Trophoblast cell (in vitro differentiated cells and primary cell): ENCODE measurements at regions not wholly inside any gene's neighbourhood (a gene's known extent, or its start where the extent isn't known, plus 50 kb on each side); places are given as distances from the start of the nearest gene placed in this dataset.
"Not testable (repeated sequence)": the region's sequence is repeated elsewhere in the genome, so short reads cannot be mapped to it uniquely, and the experiment has no call there.

ENCODE experiments used
- DNase-seq, 2 donors: peaks; one replicate each; pipeline ENCODE4 v3.0.0-alpha.2; 2016
- H2AFZ ChIP-seq: 2 replicates; pipeline ENCODE4 v1.6.1; 2013; ENCODE audit warnings: low read length, moderate library complexity, mild to moderate bottlenecking; ENCODE audit not compliant: insufficient read depth, poor library complexity
- H2AK5ac ChIP-seq: 2 replicates; pipeline ENCODE4 v1.6.1; 2013; ENCODE audit warnings: mild to moderate bottlenecking, low read length
- H2BK120ac ChIP-seq: 2 replicates; pipeline ENCODE4 v1.6.1; 2013; ENCODE audit warnings: low read length, mild to moderate bottlenecking, moderate library complexity; ENCODE audit not compliant: insufficient read depth, poor library complexity
- H2BK12ac ChIP-seq: 2 replicates; pipeline ENCODE4 v1.6.1; 2013; ENCODE audit warnings: mild to moderate bottlenecking, low read length, moderate library complexity
- H2BK5ac ChIP-seq: 2 replicates; pipeline ENCODE4 v1.6.1; 2013; ENCODE audit warnings: low read length, low read depth, moderate library complexity, mild to moderate bottlenecking; ENCODE audit not compliant: poor library complexity
- H3K14ac ChIP-seq: 2 replicates; pipeline ENCODE4 v1.6.1; 2013; ENCODE audit warnings: mild to moderate bottlenecking, low read length
- H3K18ac ChIP-seq: 2 replicates; pipeline ENCODE4 v1.6.1; 2013; ENCODE audit warnings: mild to moderate bottlenecking, low read length
- H3K23ac ChIP-seq: 2 replicates; pipeline ENCODE4 v1.6.1; 2013; ENCODE audit warnings: low read length
- H3K27ac ChIP-seq: 2 replicates; pipeline ENCODE4 v1.5.1; 2013; ENCODE audit warnings: low read depth, mild to moderate bottlenecking, inconsistent platforms, low read length, moderate library complexity
- H3K27me3 ChIP-seq: 2 replicates; pipeline ENCODE4 v1.6.1; 2013; ENCODE audit warnings: inconsistent platforms, mild to moderate bottlenecking, low read length, moderate library complexity; ENCODE audit not compliant: insufficient read depth
- H3K36me3 ChIP-seq, 2 experiments: 1 replicate in 1 of 2; 2 replicates in 1 of 2; pipeline ENCODE4 v1.6.1; 2013; ENCODE audit warnings: low read length in 2 of 2, mild to moderate bottlenecking in 2 of 2, moderate library complexity in 1 of 2; ENCODE audit not compliant: insufficient read depth in 2 of 2, control insufficient read depth in 1 of 2
- H3K4ac ChIP-seq: 2 replicates; pipeline ENCODE4 v1.6.1; 2013; ENCODE audit warnings: low read depth, mild to moderate bottlenecking, low read length, moderate library complexity
- H3K4me1 ChIP-seq, 2 experiments: 1 replicate in 1 of 2; 2 replicates in 1 of 2; pipeline ENCODE4 v1.6.1; 2013; ENCODE audit warnings: low read length in 2 of 2, mild to moderate bottlenecking in 2 of 2, moderate library complexity in 1 of 2; ENCODE audit not compliant: insufficient read depth in 2 of 2, control insufficient read depth in 1 of 2
- H3K4me2 ChIP-seq: 2 replicates; pipeline ENCODE4 v1.6.1; 2013; ENCODE audit warnings: inconsistent platforms, mild to moderate bottlenecking, low read length, moderate library complexity
- H3K4me3 ChIP-seq: 2 replicates; pipeline ENCODE4 v1.5.1; 2013; ENCODE audit warnings: mild to moderate bottlenecking, low read depth, low read length, inconsistent platforms
- H3K79me1 ChIP-seq: one replicate; pipeline ENCODE4 v1.6.1; 2013; ENCODE audit warnings: low read length
- H3K79me2 ChIP-seq: 2 replicates; pipeline ENCODE4 v1.6.1; 2013; ENCODE audit warnings: low read length, mild to moderate bottlenecking; ENCODE audit not compliant: control insufficient read depth, insufficient read depth, poor library complexity
- H3K9ac ChIP-seq: 2 replicates; pipeline ENCODE4 v1.6.1; 2013; ENCODE audit warnings: mild to moderate bottlenecking, low read length
- H3K9me3 ChIP-seq: 2 replicates; pipeline ENCODE4 v1.6.1; 2013; ENCODE audit warnings: low read depth, mild to moderate bottlenecking, control low read depth, inconsistent platforms, low read length; ENCODE audit not compliant: insufficient read depth
- H4K12ac ChIP-seq: 2 replicates; pipeline ENCODE4 v1.6.1; 2013; ENCODE audit warnings: low read depth, mild to moderate bottlenecking, low read length, moderate library complexity
- H4K8ac ChIP-seq: 2 replicates; pipeline ENCODE4 v1.6.1; 2013; ENCODE audit warnings: low read depth, mild to moderate bottlenecking, low read length, moderate library complexity
- H4K91ac ChIP-seq: one replicate; pipeline ENCODE4 v1.6.1; 2013; ENCODE audit warnings: low read depth, mild to moderate bottlenecking, low read length, moderate library complexity
- WGBS: extraction: QIAGEN DNeasy Blood & Tissue Kit; methylation state at CpG from one replicate; pipeline ENCODE4 v1.1.7; 2013; ENCODE audit warnings: missing lambda C conversion rate; ENCODE audit not compliant: insufficient read length, insufficient coverage; ENCODE audit errors: extremely low coverage; 5-methylcytosine and 5-hydroxymethylcytosine counted together

- Histone ChIP-seq H3K4me2 (no peak overlapping the region), H3K36me3 (no peaks in the 10 kb centered on the region), H2BK12ac (no peak overlapping the region), H4K12ac (no peak overlapping the region), H3K79me2 (no peaks in the 10 kb centered on the region), H3K4ac (no peak overlapping the region), H3K9ac (no peak overlapping the region), H2AFZ (no peak overlapping the region), H4K91ac (no peak overlapping the region), H3K79me1 (no peaks in the 10 kb centered on the region), H3K23ac (no peak overlapping the region), H2AK5ac (no peak overlapping the region), H3K4me3 (no peak overlapping the region), H4K8ac (no peak overlapping the region), H3K18ac (no peak overlapping the region), H3K27ac (no peak overlapping the region), H3K27me3 (no peaks in the 10 kb centered on the region), H3K4me1 (no peaks in the 10 kb centered on the region), H3K14ac (no peak overlapping the region), H3K9me3 (no peaks in the 10 kb centered on the region), H2BK5ac (no peak overlapping the region), H2BK120ac (no peak overlapping the region)
- peak in 1 of 2 donors; percentile 37 for DNase-seq
- WGBS = no CpG with 5 or more reads among the region's 7 CpGs
Observed at GRCh38 chr6:27532820-27533538, 60.1 kb upstream of the ZNF184 start.

DNA sequence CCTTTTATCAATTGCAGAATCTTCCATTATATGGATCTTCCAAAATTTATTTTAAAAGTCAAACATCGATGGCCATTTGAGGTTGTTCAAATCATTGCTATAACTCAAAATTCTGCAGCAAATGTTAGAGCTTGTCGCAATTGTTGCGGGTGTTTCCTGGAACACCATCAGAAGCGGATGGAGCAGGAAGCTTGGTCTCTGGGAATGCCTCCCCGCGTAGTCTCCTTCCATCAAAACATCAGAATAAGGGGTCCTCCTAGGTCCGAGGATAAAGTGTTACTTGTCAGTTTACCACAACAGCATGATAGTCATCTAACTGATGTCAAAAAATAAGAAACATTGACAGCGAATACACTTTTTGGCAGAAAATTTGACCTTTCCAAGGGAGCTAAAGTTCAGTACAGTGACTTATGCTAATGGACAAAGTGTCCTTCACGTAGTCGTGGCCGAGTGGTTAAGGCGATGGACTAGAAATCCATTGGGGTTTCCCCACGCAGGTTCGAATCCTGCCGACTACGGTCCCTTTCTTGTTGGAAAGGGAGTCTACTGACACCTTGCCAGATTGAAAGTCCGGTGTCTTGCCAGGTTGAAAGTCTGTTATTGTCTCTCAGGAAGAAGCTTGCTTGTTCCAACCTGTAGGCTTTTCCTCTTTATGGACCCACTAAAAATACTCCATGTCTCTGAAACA is 59.0 kb upstream of the ZNF184 start:
- Histone ChIP-seq H3K4me3 (no peak overlapping the region), H2BK5ac (no peak overlapping the region), H3K36me3 (no peaks in the 10 kb centered on the region), H3K9ac (no peak overlapping the region), H3K79me2 (no peaks in the 10 kb centered on the region), H3K23ac (no peak overlapping the region), H2AFZ (no peak overlapping the region), H3K14ac (no peak overlapping the region), H3K27ac (no peak overlapping the region), H2BK120ac (no peak overlapping the region), H4K12ac (no peak overlapping the region), H3K18ac (no peak overlapping the region), H3K4me2 (no peak overlapping the region), H2AK5ac (no peak overlapping the region), H3K79me1 (no peaks in the 10 kb centered on the region), H4K91ac (no peak overlapping the region), H4K8ac (no peak overlapping the region), H2BK12ac (no peak overlapping the region), H3K4ac (no peak overlapping the region), H3K27me3 (no peaks in the 10 kb centered on the region), H3K9me3 (no peaks in the 10 kb centered on the region), H3K4me1 (no peaks in the 10 kb centered on the region)
- DNase-seq = no peak
- WGBS = no CpG with 5 or more reads among the region's 17 CpGs

GRCh38 chr6:27529796-27530195 is 56.9 kb upstream of the ZNF184 start:
- not testable (repeated sequence) for H4K12ac ChIP-seq, H3K14ac ChIP-seq, H3K79me2 ChIP-seq, H2BK120ac ChIP-seq, H3K79me1 ChIP-seq, H3K18ac ChIP-seq, H3K23ac ChIP-seq, H2AFZ ChIP-seq, H4K91ac ChIP-seq, H2AK5ac ChIP-seq, H3K4ac ChIP-seq, H3K9me3 ChIP-seq, H3K27ac ChIP-seq, H3K4me1 ChIP-seq, H3K4me2 ChIP-seq, H3K27me3 ChIP-seq, H3K9ac ChIP-seq, H2BK5ac ChIP-seq, H2BK12ac ChIP-seq, H3K36me3 ChIP-seq, H4K8ac ChIP-seq, H3K4me3 ChIP-seq, DNase-seq
- no CpG with 5 or more reads among the region's 24 CpGs for WGBS

GRCh38 chr6:27528714-27529113 is 55.8 kb upstream of the ZNF184 start:
- Histone ChIP-seq H3K9ac (no peak overlapping the region), H2AK5ac (no peak overlapping the region), H3K23ac (no peak overlapping the region), H2BK120ac (no peak overlapping the region), H2AFZ (no peak overlapping the region), H2BK12ac (no peak overlapping the region), H3K18ac (no peak overlapping the region), H3K27ac (no peak overlapping the region), H3K36me3 (no peaks in the 10 kb centered on the region), H3K4me2 (no peak overlapping the region), H4K12ac (no peak overlapping the region), H3K79me2 (no peaks in the 10 kb centered on the region), H3K9me3 (no peaks in the 10 kb centered on the region), H4K91ac (no peak overlapping the region), H3K14ac (no peak overlapping the region), H2BK5ac (no peak overlapping the region), H3K27me3 (no peaks in the 10 kb centered on the region), H3K79me1 (no peaks in the 10 kb centered on the region), H3K4me1 (no peaks in the 10 kb centered on the region), H3K4ac (no peak overlapping the region), H4K8ac (no peak overlapping the region), H3K4me3 (no peak overlapping the region)
- DNase-seq = no peak
